ENCODE measurements at regions not wholly inside any gene's neighbourhood (a gene's known extent, or its start where the extent isn't known, plus 50 kb on each side); places are given as distances from the start of the nearest gene placed in this dataset.

- no peaks in the 10 kb centered on the region for H3K27me3 ChIP-seq (replicated peaks; ENCODE audit: control insufficient read depth, insufficient read depth, low read length)
- no peak for TF ChIP-seq CTCF (IDR thresholded peaks at IDR 0.05; ENCODE audit: insufficient read depth, low read length, poor library complexity, severe bottlenecking)
- no peak for DNase-seq (ENCODE audit: extremely low read depth, insufficient read length)
- no peak overlapping the region for H3K4me3 ChIP-seq (replicated peaks; ENCODE audit: low read depth, low read length)
- H3K36me3 ChIP-seq (ENCODE audit: control insufficient read depth, insufficient read depth, low read length): no peaks in the 10 kb centered on the region
Observed at GRCh38 chr12:76216585-76217472, 131.4 kb downstream of the BBS10 start.

DNA sequence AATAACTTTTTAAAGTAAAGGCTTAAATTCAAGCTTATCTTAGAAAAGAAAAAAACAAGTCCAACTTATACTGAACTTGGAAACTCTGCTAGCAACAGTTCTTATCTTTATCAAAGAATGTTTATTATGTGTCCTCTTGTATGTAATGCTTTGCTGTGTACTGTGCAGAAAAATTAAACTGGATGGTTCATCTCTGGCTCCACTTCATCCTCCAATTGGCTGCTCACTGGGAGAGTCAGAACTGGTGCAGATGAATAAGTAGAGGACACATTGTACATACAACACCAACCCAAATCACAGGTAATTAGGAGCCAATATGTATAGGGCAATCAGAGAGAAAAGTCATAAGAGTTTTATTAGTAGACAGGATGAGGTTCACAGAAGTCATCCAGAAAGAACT is 123.6 kb upstream of the NAP1L1 start:
- no peak for DNase-seq (ENCODE audit: extremely low read depth, insufficient read length)
- Histone ChIP-seq H3K27me3 (replicated peaks; ENCODE audit: control insufficient read depth, insufficient read depth, low read length) (no peaks in the 10 kb centered on the region; the same call in 1 of the 2 replicates), H3K36me3 (ENCODE audit: control insufficient read depth, insufficient read depth, low read length) (no peaks in the 10 kb centered on the region), H3K4me3 (replicated peaks; ENCODE audit: low read depth, low read length) (no peak overlapping the region)
- no peak for TF ChIP-seq CTCF (IDR thresholded peaks at IDR 0.05; ENCODE audit: insufficient read depth, low read length, poor library complexity, severe bottlenecking)

- DNase-seq (ENCODE audit: extremely low read depth, insufficient read length): no peak
- Histone ChIP-seq H3K27me3 (replicated peaks; ENCODE audit: control insufficient read depth, insufficient read depth, low read length) (no peaks in the 10 kb centered on the region; the same call in 1 of the 2 replicates), H3K36me3 (ENCODE audit: control insufficient read depth, insufficient read depth, low read length) (no peaks in the 10 kb centered on the region), H3K4me3 (replicated peaks; ENCODE audit: low read depth, low read length) (no peak overlapping the region)
- no peak for TF ChIP-seq CTCF (IDR thresholded peaks at IDR 0.05; ENCODE audit: insufficient read depth, low read length, poor library complexity, severe bottlenecking)
Observed at GRCh38 chr12:76206677-76207072, 122.2 kb upstream of the NAP1L1 start.

DNA sequence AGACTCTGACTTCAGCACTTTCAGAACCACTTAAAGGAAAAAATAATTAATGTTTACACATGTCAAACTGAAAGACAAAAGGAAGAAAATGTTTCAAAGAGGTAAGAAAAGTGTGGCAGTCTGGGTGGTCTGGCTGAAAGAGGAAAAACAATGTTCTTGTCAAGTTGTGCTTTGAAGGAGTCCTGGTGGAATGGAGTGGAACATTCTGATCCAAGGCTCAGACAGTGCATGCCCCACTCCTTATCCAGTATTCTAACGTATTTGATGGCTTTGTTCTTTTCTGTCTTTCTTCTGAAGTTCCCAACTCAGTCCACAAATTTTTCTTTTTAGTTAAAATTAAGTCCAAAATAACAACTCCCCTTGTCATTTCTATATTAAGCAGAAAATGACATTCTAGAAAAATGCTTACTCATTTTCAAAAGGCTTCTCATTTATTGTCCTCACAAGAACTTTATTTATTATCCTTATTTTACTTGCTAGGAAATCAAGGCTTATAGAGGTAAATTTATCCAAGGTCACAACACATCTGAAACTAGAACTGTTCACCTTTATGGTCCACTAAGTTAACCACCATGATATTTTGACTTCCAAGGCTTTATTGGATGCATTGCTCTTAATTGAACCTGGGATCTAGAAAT is 121.7 kb upstream of the NAP1L1 start:
- TF ChIP-seq CTCF (IDR thresholded peaks at IDR 0.05; ENCODE audit: insufficient read depth, low read length, poor library complexity, severe bottlenecking): no peak
- Histone ChIP-seq H3K27me3 (replicated peaks; ENCODE audit: control insufficient read depth, insufficient read depth, low read length) (no peaks in the 10 kb centered on the region; the same call in 1 of the 2 replicates), H3K4me3 (replicated peaks; ENCODE audit: low read depth, low read length) (no peak overlapping the region), H3K36me3 (ENCODE audit: control insufficient read depth, insufficient read depth, low read length) (no peaks in the 10 kb centered on the region)
- DNase-seq (ENCODE audit: extremely low read depth, insufficient read length): no peak

- no peaks in the 10 kb centered on the region; the same call in 1 of the 2 replicates for H3K27me3 ChIP-seq (replicated peaks; ENCODE audit: control insufficient read depth, insufficient read depth, low read length)
- H3K4me3 ChIP-seq (replicated peaks; ENCODE audit: low read depth, low read length): no peak overlapping the region
- no peak for DNase-seq (ENCODE audit: extremely low read depth, insufficient read length)
- no peaks in the 10 kb centered on the region for H3K36me3 ChIP-seq (ENCODE audit: control insufficient read depth, insufficient read depth, low read length)
- no peak for TF ChIP-seq CTCF (IDR thresholded peaks at IDR 0.05; ENCODE audit: insufficient read depth, low read length, poor library complexity, severe bottlenecking)
Observed at GRCh38 chr12:76202621-76203020, 118.1 kb upstream of the NAP1L1 start.

All from GM06990 (cell line).